GM13976 (cell line): ENCODE measurements at regions not wholly inside any gene's neighbourhood (a gene's known extent, or its start where the extent isn't known, plus 50 kb on each side); places are given as distances from the start of the nearest gene placed in this dataset.

Experiments
- DNase-seq: peaks from one replicate; pipeline ENCODE4 v3.0.0; 2012; ENCODE audit warnings: low spot score
- CTCF ChIP-seq: IDR thresholded peaks from 2 replicates; pipeline ENCODE4 v1.5.1; 2012; ENCODE audit warnings: borderline replicate concordance, mild to moderate bottlenecking; ENCODE audit not compliant: insufficient read depth; ENCODE audit errors: extremely low read depth, missing control alignments, control extremely low read depth
- in situ Hi-C: fragments of 300-500 bp; cut with MboI; formaldehyde crosslinking; loops from one replicate; pipeline ENCODE4 v1.12.0; 2022; ENCODE audit warnings: low sequenced_read_pairs, mixed read lengths, inconsistent platforms; ENCODE audit not compliant: unreplicated experiment

GRCh38 chr2:164220265-164220664, 401.0 kb downstream of the GRB14 start:
- DNase-seq = no peak
- in situ Hi-C loops = no loop called here
- no peak for TF ChIP-seq CTCF

GRCh38 chr2:164213916-164214315, 407.4 kb downstream of the GRB14 start:
- in situ Hi-C loops = no loop called here
- DNase-seq = no peak
- TF ChIP-seq CTCF = no peak

- no peak for DNase-seq
- no peak for TF ChIP-seq CTCF
- in situ Hi-C loops = no loop called here
These were observed 415.9 kb downstream of the GRB14 start for GRCh38 chr2:164205347-164205746.

- in situ Hi-C loops = no loop called here
- no peak for TF ChIP-seq CTCF
- DNase-seq = no peak
These were observed 418.2 kb downstream of the GRB14 start for GRCh38 chr2:164203131-164203530.

- in situ Hi-C loops = no loop called here
- TF ChIP-seq CTCF = no peak
- no peak for DNase-seq
These were observed 423.0 kb downstream of the GRB14 start for GRCh38 chr2:164198256-164198655.

- TF ChIP-seq CTCF = no peak
- in situ Hi-C loops = no loop called here
These were observed 430.6 kb downstream of the GRB14 start for GRCh38 chr2:164190700-164191099.

GRCh38 chr2:164189851-164190250, 431.4 kb downstream of the GRB14 start:
- no peak for TF ChIP-seq CTCF
- DNase-seq = no peak
- in situ Hi-C loops = no loop called here

More at GRCh38 chr2:164190700-164191099, 430.6 kb downstream of the GRB14 start:
- no peak for DNase-seq
